WTC11 (cell line): ENCODE measurements at regions not wholly inside any gene's neighbourhood (a gene's known extent, or its start where the extent isn't known, plus 50 kb on each side); places are given as distances from the start of the nearest gene placed in this dataset.

Experiments used
- ATAC-seq: fragments of 200-7000 bp; cut with Tn5 transposase; 2 replicates; pipeline ENCODE4 v1.10.0; 2021; ENCODE audit warnings: mild to moderate bottlenecking, moderate library complexity
- CTCF ChIA-PET: fragments of 300-600 bp; sonication (Branson Sonifier 250); formaldehyde crosslinking; loops from one replicate; lab custom pipeline; 2021; ENCODE audit warnings: antibody characterized with exemption; lab: Charles Lee
- POLR2A ChIA-PET: fragments of 350-600 bp; sonication (Branson Sonifier 250); formaldehyde crosslinking; loops from one replicate; lab custom pipeline; 2021; ENCODE audit warnings: antibody characterized with exemption; lab: Charles Lee
- DNase-seq: peaks from one replicate; pipeline ENCODE4 v3.0.0; 2021; ENCODE audit warnings: low spot score
- H3K27ac Mint-ChIP-seq: 2 replicates; pipeline ENCODE4 v1.8.0; 2021; ENCODE audit warnings: mixed read lengths
- H3K27me3 Mint-ChIP-seq: 2 replicates; pipeline ENCODE4 v1.8.0; 2021; ENCODE audit warnings: low read depth, mild to moderate bottlenecking, moderate library complexity, mixed read lengths
- H3K36me3 Mint-ChIP-seq: 2 replicates; pipeline ENCODE4 v1.8.0; 2021; ENCODE audit warnings: mixed read lengths
- H3K4me1 Mint-ChIP-seq: 2 replicates; pipeline ENCODE4 v1.8.0; 2022; ENCODE audit warnings: mixed read lengths
- H3K4me3 Mint-ChIP-seq: 2 replicates; pipeline ENCODE4 v1.8.0; 2021; ENCODE audit warnings: mild to moderate bottlenecking, moderate library complexity, mixed read lengths
- H3K9me3 Mint-ChIP-seq: 2 replicates; pipeline ENCODE4 v1.8.0; 2021; ENCODE audit warnings: mixed read lengths
- CREM ChIP-seq: sonication (generic); formaldehyde crosslinking; IDR thresholded peaks from 2 replicates; pipeline ENCODE4 v1.8.1; 2022; ENCODE audit warnings: mild to moderate bottlenecking, missing genetic modification reagents, moderate library complexity
- ESRRA ChIP-seq: sonication (generic); formaldehyde crosslinking; IDR thresholded peaks from 2 replicates; pipeline ENCODE4 v1.8.1; 2022; ENCODE audit warnings: mild to moderate bottlenecking, missing genetic modification reagents, borderline replicate concordance
- FOXJ3 ChIP-seq: sonication (generic); formaldehyde crosslinking; IDR thresholded peaks from 2 replicates; pipeline ENCODE4 v1.9.0; 2021; ENCODE audit warnings: missing genetic modification reagents, mild to moderate bottlenecking, borderline replicate concordance
- GABPB1 ChIP-seq: sonication (generic); formaldehyde crosslinking; IDR thresholded peaks from 2 replicates; pipeline ENCODE4 v1.8.1; 2023; ENCODE audit warnings: mild to moderate bottlenecking, missing genetic modification reagents
- JAZF1 ChIP-seq: fragments of 250-450 bp; sonication (Bioruptor Pico); IDR thresholded peaks from 2 replicates; pipeline ENCODE4 v1.9.0; 2021; ENCODE audit warnings: moderate library complexity, mild to moderate bottlenecking, inconsistent platforms
- JUN ChIP-seq: sonication (generic); formaldehyde crosslinking; IDR thresholded peaks from 2 replicates; pipeline ENCODE4 v1.8.0; 2023; ENCODE audit warnings: mild to moderate bottlenecking, missing genetic modification reagents
- NFE2L1 ChIP-seq: sonication (generic); formaldehyde crosslinking; IDR thresholded peaks from 2 replicates; pipeline ENCODE4 v1.8.1; 2023; ENCODE audit warnings: missing genetic modification reagents
- NFYB ChIP-seq: sonication (generic); formaldehyde crosslinking; conservative IDR thresholded peaks from 2 replicates; pipeline ENCODE4 v1.8.0; 2022; ENCODE audit warnings: low read depth, missing genetic modification reagents
- SMAD3 ChIP-seq: sonication (generic); formaldehyde crosslinking; IDR thresholded peaks from 2 replicates; pipeline ENCODE4 v1.8.0; 2022; ENCODE audit warnings: missing genetic modification reagents, mild to moderate bottlenecking, borderline replicate concordance
- USF2 ChIP-seq: sonication (generic); formaldehyde crosslinking; IDR thresholded peaks from 2 replicates; pipeline ENCODE4 v1.8.1; 2023; ENCODE audit warnings: mild to moderate bottlenecking, missing genetic modification reagents, moderate library complexity
- ZNF121 ChIP-seq: sonication (generic); formaldehyde crosslinking; IDR thresholded peaks from 2 replicates; pipeline ENCODE4 v1.8.0; 2023; ENCODE audit warnings: missing genetic modification reagents
- ZNF263 ChIP-seq: sonication (generic); formaldehyde crosslinking; IDR thresholded peaks from 2 replicates; pipeline ENCODE4 v1.8.1; 2022; ENCODE audit warnings: low read depth, mild to moderate bottlenecking, moderate library complexity, missing genetic modification reagents
- ZNF317 ChIP-seq: sonication (generic); formaldehyde crosslinking; IDR thresholded peaks from 2 replicates; pipeline ENCODE4 v1.8.1; 2023; ENCODE audit warnings: low read depth, mild to moderate bottlenecking, moderate library complexity, missing genetic modification reagents, borderline replicate concordance
- ZNF396 ChIP-seq: fragments of 250-450 bp; sonication (Bioruptor Pico); IDR thresholded peaks from 2 replicates; pipeline ENCODE4 v1.8.0; 2021; ENCODE audit warnings: mild to moderate bottlenecking, moderate library complexity, borderline replicate concordance
- TF ChIP-seq, protein P1 (sequence below): sonication (generic); formaldehyde crosslinking; IDR thresholded peaks from 2 replicates; pipeline ENCODE4 v1.8.0; 2023; ENCODE audit warnings: missing genetic modification reagents, mild to moderate bottlenecking, borderline replicate concordance

- ATAC-seq (no peak), DNase-seq (no peak)
- ChIA-PET CTCF (no interaction called here), POLR2A (no interaction called here)
- H3K9me3 Mint-ChIP-seq: no peaks in the 10 kb centered on the region
- no peaks in the 10 kb centered on the region for H3K36me3 Mint-ChIP-seq
- TF ChIP-seq ZNF317 (CRISPR knock-in tag): no peak
- TF ChIP-seq, protein P1, sequence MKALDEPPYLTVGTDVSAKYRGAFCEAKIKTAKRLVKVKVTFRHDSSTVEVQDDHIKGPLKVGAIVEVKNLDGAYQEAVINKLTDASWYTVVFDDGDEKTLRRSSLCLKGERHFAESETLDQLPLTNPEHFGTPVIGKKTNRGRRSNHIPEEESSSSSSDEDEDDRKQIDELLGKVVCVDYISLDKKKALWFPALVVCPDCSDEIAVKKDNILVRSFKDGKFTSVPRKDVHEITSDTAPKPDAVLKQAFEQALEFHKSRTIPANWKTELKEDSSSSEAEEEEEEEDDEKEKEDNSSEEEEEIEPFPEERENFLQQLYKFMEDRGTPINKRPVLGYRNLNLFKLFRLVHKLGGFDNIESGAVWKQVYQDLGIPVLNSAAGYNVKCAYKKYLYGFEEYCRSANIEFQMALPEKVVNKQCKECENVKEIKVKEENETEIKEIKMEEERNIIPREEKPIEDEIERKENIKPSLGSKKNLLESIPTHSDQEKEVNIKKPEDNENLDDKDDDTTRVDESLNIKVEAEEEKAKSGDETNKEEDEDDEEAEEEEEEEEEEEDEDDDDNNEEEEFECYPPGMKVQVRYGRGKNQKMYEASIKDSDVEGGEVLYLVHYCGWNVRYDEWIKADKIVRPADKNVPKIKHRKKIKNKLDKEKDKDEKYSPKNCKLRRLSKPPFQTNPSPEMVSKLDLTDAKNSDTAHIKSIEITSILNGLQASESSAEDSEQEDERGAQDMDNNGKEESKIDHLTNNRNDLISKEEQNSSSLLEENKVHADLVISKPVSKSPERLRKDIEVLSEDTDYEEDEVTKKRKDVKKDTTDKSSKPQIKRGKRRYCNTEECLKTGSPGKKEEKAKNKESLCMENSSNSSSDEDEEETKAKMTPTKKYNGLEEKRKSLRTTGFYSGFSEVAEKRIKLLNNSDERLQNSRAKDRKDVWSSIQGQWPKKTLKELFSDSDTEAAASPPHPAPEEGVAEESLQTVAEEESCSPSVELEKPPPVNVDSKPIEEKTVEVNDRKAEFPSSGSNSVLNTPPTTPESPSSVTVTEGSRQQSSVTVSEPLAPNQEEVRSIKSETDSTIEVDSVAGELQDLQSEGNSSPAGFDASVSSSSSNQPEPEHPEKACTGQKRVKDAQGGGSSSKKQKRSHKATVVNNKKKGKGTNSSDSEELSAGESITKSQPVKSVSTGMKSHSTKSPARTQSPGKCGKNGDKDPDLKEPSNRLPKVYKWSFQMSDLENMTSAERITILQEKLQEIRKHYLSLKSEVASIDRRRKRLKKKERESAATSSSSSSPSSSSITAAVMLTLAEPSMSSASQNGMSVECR: no peak
- no peak for TF ChIP-seq ZNF121 (CRISPR knock-in tag)
- TF ChIP-seq USF2 (CRISPR knock-in tag): no peak
- H3K4me3 Mint-ChIP-seq: no peak overlapping the region
- H3K27me3 Mint-ChIP-seq: no peaks in the 10 kb centered on the region
- no peak overlapping the region for H3K27ac Mint-ChIP-seq
- H3K4me1 Mint-ChIP-seq: no peaks in the 10 kb centered on the region
Measured at GRCh38 chr6:50986319-50986718, 167.6 kb downstream of the TFAP2B start.

DNA sequence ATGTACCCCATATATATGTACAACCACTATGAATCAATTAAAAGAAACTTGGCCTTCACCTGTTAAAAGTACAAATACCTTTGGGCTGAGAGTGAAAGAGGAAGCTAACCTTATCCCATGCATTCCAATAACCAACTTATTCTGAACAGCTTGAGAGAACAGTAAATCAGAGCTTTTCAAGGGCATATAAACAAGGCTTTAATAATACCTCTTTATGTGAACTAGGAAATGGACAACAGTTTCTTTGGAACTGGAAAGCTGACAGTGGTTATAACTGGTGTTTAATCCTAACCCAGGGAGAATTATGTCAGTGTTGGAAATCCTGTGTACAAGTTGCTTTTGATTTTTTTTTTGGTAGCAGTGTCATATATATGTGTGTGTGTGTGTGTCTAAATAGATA, 170.5 kb downstream of the TFAP2B start:
- TF ChIP-seq NFYB (CRISPR knock-in tag) (no peak), ZNF263 (no peak), ZNF396 (no peak), NFE2L1 (no peak)
- Mint-ChIP-seq H3K4me1 (no peaks in the 10 kb centered on the region), H3K9me3 (no peaks in the 10 kb centered on the region), H3K36me3 (no peaks in the 10 kb centered on the region), H3K27ac (no peak overlapping the region), H3K4me3 (no peak overlapping the region), H3K27me3 (no peaks in the 10 kb centered on the region)
- ATAC-seq: no peak
- ChIA-PET POLR2A (interaction anchor here (0.6 kb wide), 1 partner anchor 422 kb away, joined by 9 read pairs; no protein-coding TSS in a partner anchor), CTCF (no interaction called here)
- DNase-seq: no peak

DNA sequence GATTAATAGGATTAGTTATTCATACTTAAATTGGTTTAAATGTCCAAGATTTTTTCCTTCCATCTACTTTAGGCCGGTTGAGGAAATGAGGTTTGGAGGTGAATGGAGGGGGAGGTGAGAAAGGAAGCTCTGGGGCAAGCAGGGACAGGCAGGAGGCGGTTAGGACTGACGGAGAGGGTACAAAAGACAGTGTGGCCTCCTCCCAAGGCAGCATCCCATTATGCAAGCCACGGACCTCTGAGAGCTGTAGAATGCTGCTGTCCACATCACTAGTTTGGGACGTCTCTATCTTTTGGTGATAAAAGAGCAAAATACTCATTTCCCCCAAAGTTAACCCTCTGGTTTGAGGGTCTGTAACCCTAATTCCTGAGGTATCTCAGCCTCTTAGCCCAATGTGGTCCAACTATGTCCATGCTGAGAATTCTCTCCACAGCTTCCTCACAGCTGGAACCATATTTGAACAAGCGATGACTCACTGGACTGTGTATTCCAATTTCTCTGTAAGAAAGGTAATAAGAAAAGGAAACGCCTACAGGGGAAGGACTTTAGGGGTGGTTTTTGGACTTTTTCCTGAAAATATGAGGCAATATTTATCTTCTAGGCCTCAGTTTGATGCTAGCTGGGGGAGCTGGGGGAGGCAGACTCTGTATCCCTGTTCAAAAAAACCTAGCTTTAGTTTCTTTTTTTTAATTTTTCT, 172.2 kb downstream of the TFAP2B start:
- ATAC-seq (no peak), DNase-seq (no peak)
- Mint-ChIP-seq H3K9me3 (no peaks in the 10 kb centered on the region), H3K27ac (no peak overlapping the region), H3K4me1 (no peaks in the 10 kb centered on the region), H3K27me3 (no peaks in the 10 kb centered on the region), H3K36me3 (no peaks in the 10 kb centered on the region), H3K4me3 (no peak overlapping the region)
- POLR2A ChIA-PET: no interaction called here
- TF ChIP-seq GABPB1 (CRISPR knock-in tag): no peak
- no peak for TF ChIP-seq JUN (CRISPR knock-in tag)
- TF ChIP-seq CREM (CRISPR knock-in tag): no peak
- TF ChIP-seq ESRRA: no peak
- no peak for TF ChIP-seq FOXJ3 (CRISPR knock-in tag)
- TF ChIP-seq SMAD3 (CRISPR knock-in tag): no peak
- CTCF ChIA-PET: interaction anchor here (0.7 kb wide), 1 partner anchor 11 kb away, joined by 3 read pairs; no protein-coding TSS in a partner anchor

- CTCF ChIA-PET: no interaction called here
Measured at GRCh38 chr6:50992232-50992631, 173.6 kb downstream of the TFAP2B start.

More at GRCh38 chr6:50992232-50992631, 173.6 kb downstream of the TFAP2B start:
- Mint-ChIP-seq H3K4me1 (no peaks in the 10 kb centered on the region), H3K36me3 (no peaks in the 10 kb centered on the region), H3K27me3 (no peaks in the 10 kb centered on the region), H3K4me3 (no peak overlapping the region), H3K27ac (no peak overlapping the region), H3K9me3 (no peaks in the 10 kb centered on the region)
- ATAC-seq (no peak), DNase-seq (no peak)
- no peak for TF ChIP-seq JAZF1 (CRISPR knock-in tag)
- POLR2A ChIA-PET: no interaction called here
